GM23338 (cell line): ENCODE measurements at regions not wholly inside any gene's neighbourhood (a gene's known extent, or its start where the extent isn't known, plus 50 kb on each side); places are given as distances from the start of the nearest gene placed in this dataset.

ENCODE experiments used
- ATAC-seq: fragments of 200-7000 bp; cut with Tn5 transposase; 3 replicates; pipeline ENCODE4 v1.9.1; 2020
- DNase-seq: peaks from one replicate; pipeline ENCODE4 v3.0.0-alpha.2; 2015; ENCODE audit warnings: low spot score
- H2AFZ ChIP-seq: fragments of 200-600 bp; sonication (generic); 2 replicates; pipeline ENCODE4 v1.8.0; 2016; ENCODE audit warnings: antibody characterized with exemption, mild to moderate bottlenecking, moderate library complexity
- H3F3A ChIP-seq: fragments of 200-600 bp; sonication (generic); replicated peaks from 2 replicates; pipeline ENCODE4 v1.8.0; 2017; ENCODE audit warnings: antibody characterized with exemption, mixed run types, low read depth
- H3K27ac ChIP-seq: fragments of 200-600 bp; sonication (generic); 2 replicates; pipeline ENCODE4 v1.6.1; 2016; ENCODE audit warnings: low read depth
- H3K27me3 ChIP-seq: fragments of 200-600 bp; sonication (generic); 2 replicates; pipeline ENCODE4 v1.8.0; 2016; ENCODE audit warnings: mild to moderate bottlenecking, mixed run types, moderate library complexity; ENCODE audit not compliant: insufficient read depth
- H3K36me3 ChIP-seq: fragments of 200-600 bp; sonication (generic); 2 replicates; pipeline ENCODE4 v1.8.0; 2016; ENCODE audit warnings: mild to moderate bottlenecking; ENCODE audit not compliant: insufficient read depth
- H3K4me1 ChIP-seq: fragments of 200-600 bp; sonication (generic); 2 replicates; pipeline ENCODE4 v1.8.0; 2016; ENCODE audit warnings: mild to moderate bottlenecking, moderate library complexity; ENCODE audit not compliant: insufficient read depth
- H3K4me2 ChIP-seq: fragments of 200-600 bp; sonication (generic); 2 replicates; pipeline ENCODE4 v1.7.1; 2017; ENCODE audit warnings: mixed run types
- H3K4me3 ChIP-seq: fragments of 200-600 bp; sonication (generic); 2 replicates; pipeline ENCODE4 v1.6.1; 2016; ENCODE audit warnings: mixed run types
- H3K79me2 ChIP-seq: fragments of 200-600 bp; sonication (generic); replicated peaks from 2 replicates; pipeline ENCODE4 v1.8.0; 2017; ENCODE audit warnings: mild to moderate bottlenecking; ENCODE audit not compliant: insufficient read depth
- H3K9me2 ChIP-seq: fragments of 200-600 bp; sonication (generic); 2 replicates; pipeline ENCODE4 v1.8.0; 2017; ENCODE audit not compliant: insufficient read depth
- H4K20me1 ChIP-seq: fragments of 200-600 bp; sonication (generic); replicated peaks from 2 replicates; pipeline ENCODE4 v1.8.0; 2017; ENCODE audit warnings: mild to moderate bottlenecking; ENCODE audit not compliant: insufficient read depth
- H3K27ac Mint-ChIP-seq: 2 replicates; pipeline ENCODE4 v1.8.0; 2020; ENCODE audit warnings: inconsistent platforms, mild to moderate bottlenecking, moderate library complexity, mixed read lengths
- H3K27me3 Mint-ChIP-seq: 3 replicates; pipeline ENCODE4 v1.8.0; 2022; ENCODE audit warnings: low read depth, mild to moderate bottlenecking, moderate library complexity, mixed read lengths, inconsistent platforms; ENCODE audit not compliant: insufficient read depth, poor library complexity
- H3K36me3 Mint-ChIP-seq: 3 replicates; pipeline ENCODE4 v1.8.0; 2021; ENCODE audit warnings: low read depth, mild to moderate bottlenecking, inconsistent platforms, moderate library complexity, mixed read lengths
- H3K4me1 Mint-ChIP-seq: 3 replicates; pipeline ENCODE4 v1.8.0; 2020; ENCODE audit warnings: mild to moderate bottlenecking, inconsistent platforms, mixed read lengths
- H3K4me3 Mint-ChIP-seq: 3 replicates; pipeline ENCODE4 v1.8.0; 2021; ENCODE audit warnings: moderate library complexity, mild to moderate bottlenecking, inconsistent platforms, mixed read lengths
- H3K9me3 Mint-ChIP-seq: 3 replicates; pipeline ENCODE4 v1.8.0; 2020; ENCODE audit warnings: moderate library complexity, mild to moderate bottlenecking, inconsistent platforms, mixed read lengths
- CREB1 ChIP-seq: fragments of 250-450 bp; sonication (Bioruptor Pico); IDR thresholded peaks from 2 replicates; pipeline ENCODE4 v1.5.0; 2020; ENCODE audit warnings: low read depth, mild to moderate bottlenecking, moderate library complexity
- CTCF ChIP-seq, 2 experiments: fragments of 200-600 bp in 1 of 2; sonication (generic) in 1 of 2; conservative IDR thresholded peaks; 2 replicates each; pipeline versions ENCODE4 v1.5.1 to v1.6.1; 2016 to 2017; ENCODE audit warnings: antibody characterized with exemption in 2 of 2, low read depth in 2 of 2, mild to moderate bottlenecking in 2 of 2, moderate library complexity in 1 of 2
- ETS1 ChIP-seq: IDR thresholded peaks from 2 replicates; pipeline ENCODE4 v1.6.1; 2016; ENCODE audit warnings: antibody characterized with exemption
- EZH2 ChIP-seq: fragments of 200-600 bp; sonication (generic); IDR thresholded peaks from one replicate; pipeline ENCODE4 v1.8.0; 2017; ENCODE audit warnings: antibody characterized with exemption, mild to moderate bottlenecking, low read depth; ENCODE audit not compliant: unreplicated experiment
- EZH2phosphoT487 ChIP-seq: fragments of 200-600 bp; sonication (generic); IDR thresholded peaks from one replicate; pipeline ENCODE4 v1.8.1; 2018; ENCODE audit warnings: antibody characterized with exemption; ENCODE audit not compliant: unreplicated experiment
- JUNB ChIP-seq: IDR thresholded peaks from one replicate; pipeline ENCODE4 v1.6.1; 2016; ENCODE audit warnings: antibody characterized with exemption; ENCODE audit not compliant: unreplicated experiment
- NANOG ChIP-seq: IDR thresholded peaks from 2 replicates; pipeline ENCODE4 v1.6.1; 2016; ENCODE audit warnings: antibody characterized with exemption, borderline replicate concordance
- POLR2AphosphoS5 ChIP-seq: IDR thresholded peaks from 2 replicates; pipeline ENCODE4 v1.6.1; 2016; ENCODE audit warnings: antibody characterized with exemption, low read depth
- REST ChIP-seq: IDR thresholded peaks from one replicate; pipeline ENCODE4 v1.6.1; 2018; ENCODE audit warnings: antibody characterized with exemption; ENCODE audit not compliant: unreplicated experiment
- STAT1 ChIP-seq: IDR thresholded peaks from one replicate; pipeline ENCODE4 v1.6.1; 2016; ENCODE audit warnings: antibody characterized with exemption; ENCODE audit not compliant: unreplicated experiment
- ZNF114 ChIP-seq: fragments of 250-450 bp; sonication (Bioruptor Pico); IDR thresholded peaks from 2 replicates; pipeline ENCODE4 v1.5.0; 2020; ENCODE audit warnings: mild to moderate bottlenecking, moderate library complexity
- ZNF331 ChIP-seq: fragments of 250-450 bp; sonication (Bioruptor Pico); IDR thresholded peaks from 2 replicates; pipeline ENCODE4 v1.5.0; 2020; ENCODE audit warnings: low read depth, mild to moderate bottlenecking, moderate library complexity
- ZNF462 ChIP-seq: fragments of 250-450 bp; sonication (Bioruptor Pico); IDR thresholded peaks from 2 replicates; pipeline ENCODE4 v1.5.0; 2020; ENCODE audit warnings: mild to moderate bottlenecking, moderate library complexity

GRCh38 chr6:130620338-130620781 lies 206.8 kb upstream of the SMLR1 start:
- H3K4me3 ChIP-seq: no peak overlapping the region
- no peak for ATAC-seq
- H3K4me2 ChIP-seq: no peak overlapping the region
- H4K20me1 ChIP-seq: no peaks in the 10 kb centered on the region
- H3F3A ChIP-seq: no peaks in the 10 kb centered on the region
- DNase-seq: no peak
- H2AFZ ChIP-seq: no peak overlapping the region
- no peaks in the 10 kb centered on the region for H3K79me2 ChIP-seq
- H3K27ac Mint-ChIP-seq: no peak overlapping the region
- H3K36me3 ChIP-seq: no peaks in the 10 kb centered on the region
- H3K27ac ChIP-seq: no peak overlapping the region
- TF ChIP-seq JUNB (no peak), NANOG (no peak), ZNF331 (CRISPR knock-in tag) (no peak), ZNF462 (CRISPR knock-in tag) (no peak), POLR2AphosphoS5 (no peak), REST (no peak), CREB1 (CRISPR knock-in tag) (no peak), STAT1 (no peak), EZH2phosphoT487 (no peak), CTCF (conservative IDR thresholded peaks at IDR 0.05; ENCODE audit: low read depth in 2 of 2) (no peak), ETS1 (no peak), ZNF114 (CRISPR knock-in tag) (no peak), EZH2 (no peak)
- H3K4me1 Mint-ChIP-seq: peaks cover 2% of the 10 kb centered on the region; the same call in 2 of the 3 replicates
- H3K4me3 Mint-ChIP-seq: no peak overlapping the region
- H3K27me3 Mint-ChIP-seq: no peaks in the 10 kb centered on the region
- no peaks in the 10 kb centered on the region; the same call in 2 of the 3 replicates for H3K9me3 Mint-ChIP-seq
- no peaks in the 10 kb centered on the region for H3K9me2 ChIP-seq
- H3K4me1 ChIP-seq: 0 out of 2 replicates have a peak, but pooled peaks cover under 1% of the 10 kb centered on the region
- no peaks in the 10 kb centered on the region for H3K36me3 Mint-ChIP-seq
- no peaks in the 10 kb centered on the region for H3K27me3 ChIP-seq
